Ovary (tissue), 7 donors: ENCODE measurements at regions not wholly inside any gene's neighbourhood (a gene's known extent, or its start where the extent isn't known, plus 50 kb on each side); places are given as distances from the start of the nearest gene placed in this dataset.

Experiments used
- DNase-seq, 5 donors: peaks; one replicate each; pipeline ENCODE4 v3.0.0-alpha.2; 2019 to 2020
- H3K27ac ChIP-seq, 2 donors: fragments of 200-600 bp; one replicate each; pipeline versions ENCODE4 v1.5.1 to v1.8.0; 2019 to 2022
- H3K27me3 ChIP-seq: fragments of 200-600 bp; one replicate; pipeline ENCODE4 v1.8.0; 2022
- H3K36me3 ChIP-seq: fragments of 200-600 bp; sonication (generic); one replicate; pipeline ENCODE4 v1.5.1; 2019
- H3K4me1 ChIP-seq: one replicate; pipeline ENCODE4 v1.8.1; 2013; ENCODE audit warnings: mild to moderate bottlenecking, moderate library complexity; ENCODE audit not compliant: insufficient read depth
- H3K4me3 ChIP-seq: fragments of 200-600 bp; sonication (generic); one replicate; pipeline ENCODE4 v1.5.1; 2017
- H3K9me3 ChIP-seq, 2 donors: fragments of 200-600 bp in 1 of 2; sonication (generic) in 1 of 2; one replicate each; pipeline versions ENCODE4 v1.5.1 to v1.8.1; 2013 to 2019; ENCODE audit warnings: mild to moderate bottlenecking in 1 of 2, moderate library complexity in 1 of 2
- EP300 ChIP-seq: sonication (generic); formaldehyde crosslinking; IDR thresholded peaks from one replicate; pipeline ENCODE4 v1.6.1; 2017; ENCODE audit warnings: antibody characterized with exemption
- POLR2A ChIP-seq: fragments of 450-650 bp; IDR thresholded peaks from one replicate; pipeline ENCODE4 v1.6.1; 2017; ENCODE audit warnings: antibody characterized with exemption, mild to moderate bottlenecking, moderate library complexity
- WGBS, 3 donors: extraction: QIAGEN DNeasy Blood & Tissue Kit in 1 of 3; methylation state at CpG; one replicate each; pipeline versions ENCODE4 v1.1.5 to v1.1.7; 2013 to 2017; 5-methylcytosine and 5-hydroxymethylcytosine counted together
- intact Hi-C, 4 donors: fragments of 100-400 bp; cut with DNase I; formaldehyde crosslinking; loops; one replicate each; pipeline versions ENCODE4 v1.11.0 to v1.15.1; 2022 to 2023
- TF ChIP-seq, protein P1 (sequence below), 3 donors: fragments of 450-650 bp in 2 of 3; fragments of 200-600 bp in 1 of 3; IDR thresholded peaks; one replicate each; pipeline versions ENCODE4 v1.5.1 to v1.8.0; 2016 to 2022; ENCODE audit warnings: antibody characterized with exemption in 3 of 3, mild to moderate bottlenecking in 1 of 3
- donor health status: DM: no; HTN: no; CAD: no; lungs with moderate emphysema.
- donor health status: DM: no; HTN: no; CAD: no.
- donor health status: Bipolar disorder and iron deficiency.
- donor health status: DM: no; HTN: no; CAD: no.
- donor health status: DM: yes; HTN: yes; CAD: no.

DNA sequence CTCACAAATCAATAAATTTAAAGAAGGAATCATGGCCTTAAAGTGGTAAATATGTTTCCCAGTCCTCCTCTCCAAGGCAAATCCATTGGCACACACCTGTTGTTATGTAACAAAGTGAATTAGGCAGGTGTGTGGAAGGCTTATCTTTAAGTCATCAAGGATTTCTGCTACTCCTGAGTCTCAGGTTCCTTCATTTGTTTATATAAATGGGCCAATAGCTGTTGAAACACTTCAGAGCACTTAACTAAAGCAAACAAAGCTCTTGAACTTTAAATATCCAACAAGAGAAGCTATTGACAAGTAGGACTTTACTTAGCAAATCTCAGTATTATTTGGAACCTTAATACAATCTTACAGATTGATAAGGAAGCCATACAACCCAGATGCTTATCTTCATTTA is 99.3 kb upstream of the ESRRG start:
- intact Hi-C loops, result no loop called here
- Histone ChIP-seq H3K4me3 (no peak overlapping the region), H3K36me3 (no peaks in the 10 kb centered on the region), H3K9me3 (no peaks in the 10 kb centered on the region), H3K27ac (no peak overlapping the region), H3K27me3 (no peaks in the 10 kb centered on the region), H3K4me1 (no peaks in the 10 kb centered on the region)
- TF ChIP-seq EP300, result no peak
- TF ChIP-seq POLR2A, result no peak
- TF ChIP-seq, protein P1, sequence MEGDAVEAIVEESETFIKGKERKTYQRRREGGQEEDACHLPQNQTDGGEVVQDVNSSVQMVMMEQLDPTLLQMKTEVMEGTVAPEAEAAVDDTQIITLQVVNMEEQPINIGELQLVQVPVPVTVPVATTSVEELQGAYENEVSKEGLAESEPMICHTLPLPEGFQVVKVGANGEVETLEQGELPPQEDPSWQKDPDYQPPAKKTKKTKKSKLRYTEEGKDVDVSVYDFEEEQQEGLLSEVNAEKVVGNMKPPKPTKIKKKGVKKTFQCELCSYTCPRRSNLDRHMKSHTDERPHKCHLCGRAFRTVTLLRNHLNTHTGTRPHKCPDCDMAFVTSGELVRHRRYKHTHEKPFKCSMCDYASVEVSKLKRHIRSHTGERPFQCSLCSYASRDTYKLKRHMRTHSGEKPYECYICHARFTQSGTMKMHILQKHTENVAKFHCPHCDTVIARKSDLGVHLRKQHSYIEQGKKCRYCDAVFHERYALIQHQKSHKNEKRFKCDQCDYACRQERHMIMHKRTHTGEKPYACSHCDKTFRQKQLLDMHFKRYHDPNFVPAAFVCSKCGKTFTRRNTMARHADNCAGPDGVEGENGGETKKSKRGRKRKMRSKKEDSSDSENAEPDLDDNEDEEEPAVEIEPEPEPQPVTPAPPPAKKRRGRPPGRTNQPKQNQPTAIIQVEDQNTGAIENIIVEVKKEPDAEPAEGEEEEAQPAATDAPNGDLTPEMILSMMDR (IDR thresholded peaks at IDR 0.05), result no peak
- no peak for DNase-seq

DNA sequence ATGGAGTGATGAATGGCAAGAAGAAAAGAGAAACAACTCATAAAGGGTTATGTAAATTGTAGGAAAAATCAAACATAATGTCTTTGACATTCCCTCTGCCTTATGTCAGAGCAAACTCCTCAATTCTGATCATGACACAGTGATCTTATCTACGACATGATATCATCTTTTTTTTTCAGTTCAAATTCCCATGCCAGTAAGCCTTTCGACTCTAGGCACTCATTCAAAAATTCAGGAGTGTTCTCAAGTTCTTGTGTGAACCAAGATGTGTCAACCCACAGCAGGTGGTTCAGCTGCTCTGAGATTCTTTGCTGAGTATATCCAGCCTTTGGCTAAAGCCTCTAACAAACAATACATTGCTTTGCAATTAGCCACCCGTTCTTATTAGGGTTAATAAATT is 97.1 kb upstream of the ESRRG start:
- no peak for DNase-seq
- TF ChIP-seq EP300, result no peak
- TF ChIP-seq, protein P1 (IDR thresholded peaks at IDR 0.05), result no peak
- no peak for TF ChIP-seq POLR2A
- no peaks in the 10 kb centered on the region for H3K4me1 ChIP-seq
- 34 to 45% (median 35%) methylated on average over 3 of the region's 3 CpGs for WGBS, 3 donors
- intact Hi-C loops, result no loop called here
- no peaks in the 10 kb centered on the region for H3K9me3 ChIP-seq
- H3K4me3 ChIP-seq, result no peak overlapping the region
- no peaks in the 10 kb centered on the region for H3K27me3 ChIP-seq
- no peaks in the 10 kb centered on the region for H3K36me3 ChIP-seq
- no peak overlapping the region for H3K27ac ChIP-seq

DNA sequence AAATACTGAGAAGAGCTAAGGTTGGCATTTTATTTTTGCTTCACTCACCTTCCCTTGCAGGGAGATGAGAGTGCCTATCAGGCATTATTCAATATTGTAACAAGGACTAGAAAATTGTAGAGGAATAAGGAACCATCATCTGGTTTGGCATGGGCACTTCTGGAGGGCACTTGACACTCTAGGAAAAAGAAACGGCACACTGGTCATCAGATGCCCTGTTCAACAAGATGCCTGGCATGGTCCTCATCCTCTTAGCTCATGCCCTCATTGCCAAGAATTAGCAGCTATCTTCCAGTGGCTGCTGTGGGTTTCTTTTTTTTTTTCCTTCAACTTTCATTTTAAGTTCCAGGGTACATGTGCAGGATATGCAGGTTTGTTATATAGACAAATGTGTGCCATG is 95.1 kb upstream of the ESRRG start:
- Histone ChIP-seq H3K4me3 (no peak overlapping the region), H3K9me3 (no peaks in the 10 kb centered on the region), H3K36me3 (no peaks in the 10 kb centered on the region), H3K27ac (no peak overlapping the region), H3K4me1 (no peaks in the 10 kb centered on the region), H3K27me3 (no peaks in the 10 kb centered on the region)
- 81 to 91% (median 90%) methylated on average over 1 of the region's 1 CpG for WGBS, 3 donors
- no peak for DNase-seq
- intact Hi-C loops, result no loop called here
- TF ChIP-seq POLR2A (no peak), EP300 (no peak)
- TF ChIP-seq, protein P1 (IDR thresholded peaks at IDR 0.05), result no peak

DNA sequence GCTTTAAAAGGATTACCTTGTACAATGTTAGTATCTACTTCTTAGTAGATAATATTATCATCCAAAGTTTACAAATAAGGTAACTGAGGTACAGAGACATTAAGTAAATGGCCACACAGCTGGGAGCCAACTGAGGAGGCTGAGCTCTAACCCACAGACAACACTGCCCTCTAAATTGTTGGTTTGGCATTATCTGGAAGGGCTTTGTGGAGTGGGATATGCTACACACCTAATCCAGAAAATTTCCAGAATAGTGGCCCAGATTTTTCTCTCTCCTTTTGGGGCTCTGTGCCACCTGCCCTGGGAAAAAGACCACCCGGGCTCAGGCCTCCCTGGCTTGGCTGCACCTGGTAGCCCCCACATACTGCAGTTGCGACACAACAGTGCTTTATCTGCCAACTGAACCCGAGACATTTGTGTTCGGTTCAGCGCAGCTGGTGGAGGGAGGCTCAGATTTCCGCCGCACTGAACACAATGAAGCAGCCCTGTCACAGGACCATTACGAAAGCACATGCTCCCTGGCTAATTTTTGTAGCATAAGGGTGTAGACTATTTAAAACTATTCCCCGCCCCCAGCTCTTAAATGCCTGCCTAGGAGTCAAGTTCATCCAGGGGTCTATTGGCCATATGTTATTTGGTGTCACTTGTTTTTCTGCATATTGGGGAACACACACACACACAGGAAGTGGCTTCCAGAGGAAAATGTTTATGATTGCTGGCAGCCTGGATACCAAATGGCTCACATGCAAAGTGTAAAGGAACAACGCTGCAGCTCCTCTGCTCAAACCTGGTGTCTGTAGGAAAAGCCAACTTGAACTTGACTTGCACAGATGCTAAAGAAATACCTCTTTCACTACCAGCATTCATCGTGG is 92.3 kb upstream of the ESRRG start:
- TF ChIP-seq EP300 (no peak), POLR2A (no peak)
- TF ChIP-seq, protein P1 (IDR thresholded peaks at IDR 0.05), result no peak
- no peaks in the 10 kb centered on the region for H3K9me3 ChIP-seq
- WGBS, 3 donors, result 43 to 62% (median 50%) methylated on average over 11 of the region's 11 CpGs
- H3K27me3 ChIP-seq, result no peaks in the 10 kb centered on the region
- no peak overlapping the region for H3K4me3 ChIP-seq
- H3K27ac ChIP-seq, result no peak overlapping the region
- H3K36me3 ChIP-seq, result no peaks in the 10 kb centered on the region
- no peak for DNase-seq
- no peaks in the 10 kb centered on the region for H3K4me1 ChIP-seq
- intact Hi-C loops, result no loop called here
